GM12891 (cell line): ENCODE measurements at regions not wholly inside any gene's neighbourhood (a gene's known extent, or its start where the extent isn't known, plus 50 kb on each side); places are given as distances from the start of the nearest gene placed in this dataset.

Source experiments
- PAX5 ChIP-seq: IDR thresholded peaks from 2 replicates; pipeline ENCODE4 v1.6.1; 2011; ENCODE audit warnings: low read length, moderate library complexity, mild to moderate bottlenecking; ENCODE audit not compliant: insufficient read depth, severe bottlenecking
- POLR2A ChIP-seq: IDR thresholded peaks from 2 replicates; pipeline ENCODE4 v1.6.1; 2011; ENCODE audit warnings: low read depth, low read length, control low read depth
- POLR2AphosphoS5 ChIP-seq: IDR thresholded peaks from 2 replicates; pipeline ENCODE4 v1.6.1; 2011; ENCODE audit warnings: low read depth, low read length, control low read depth
- SPI1 ChIP-seq: IDR thresholded peaks from 2 replicates; pipeline ENCODE4 v1.6.1; 2011; ENCODE audit warnings: low read depth, low read length, control low read depth
- TAF1 ChIP-seq: IDR thresholded peaks from 2 replicates; pipeline ENCODE4 v1.6.1; 2011; ENCODE audit warnings: low read depth, low read length, control low read depth

- TF ChIP-seq POLR2A = no peak
- no peak for TF ChIP-seq SPI1
- TF ChIP-seq TAF1 = no peak
- no peak for TF ChIP-seq POLR2AphosphoS5
- TF ChIP-seq PAX5 = no peak
Observed at GRCh38 chr4:164531336-164531735, 222.6 kb upstream of the SMIM31 start.
